HG03521 (cell line): ENCODE measurements at regions not wholly inside any gene's neighbourhood (a gene's known extent, or its start where the extent isn't known, plus 50 kb on each side); places are given as distances from the start of the nearest gene placed in this dataset.

Source experiments
- ATAC-seq: cut with Tn5 transposase; IDR thresholded peaks from one replicate; pipeline ENCODE4 v1.9.1; 2021; ENCODE audit warnings: mild to moderate bottlenecking, moderate library complexity; ENCODE audit not compliant: unreplicated experiment

DNA sequence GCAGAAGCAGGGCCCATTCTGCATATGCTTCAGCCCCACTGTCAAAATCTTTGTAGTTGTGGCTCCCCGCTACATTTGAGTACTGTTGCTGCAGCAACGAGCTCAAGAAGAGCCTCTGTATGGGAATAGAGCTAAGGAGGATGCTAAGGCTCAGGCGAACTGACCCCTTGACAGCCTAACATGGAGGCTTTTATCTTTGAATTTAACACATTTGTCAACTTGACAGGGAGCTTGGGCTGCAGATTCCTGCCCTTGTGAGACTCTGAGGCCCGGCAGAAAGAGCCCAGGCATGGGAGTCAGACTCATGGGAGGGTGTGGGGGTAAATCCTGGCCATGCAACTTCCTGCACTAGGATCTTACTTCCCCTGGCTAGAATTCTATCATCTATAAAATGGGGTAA lies 278.7 kb upstream of the CITED2 start:
- ATAC-seq: no peak

GRCh38 chr6:139650941-139651340 lies 276.5 kb upstream of the CITED2 start:
- ATAC-seq: no peak

- ATAC-seq: no peak
These were observed 275.3 kb upstream of the CITED2 start for GRCh38 chr6:139649732-139650131.

DNA sequence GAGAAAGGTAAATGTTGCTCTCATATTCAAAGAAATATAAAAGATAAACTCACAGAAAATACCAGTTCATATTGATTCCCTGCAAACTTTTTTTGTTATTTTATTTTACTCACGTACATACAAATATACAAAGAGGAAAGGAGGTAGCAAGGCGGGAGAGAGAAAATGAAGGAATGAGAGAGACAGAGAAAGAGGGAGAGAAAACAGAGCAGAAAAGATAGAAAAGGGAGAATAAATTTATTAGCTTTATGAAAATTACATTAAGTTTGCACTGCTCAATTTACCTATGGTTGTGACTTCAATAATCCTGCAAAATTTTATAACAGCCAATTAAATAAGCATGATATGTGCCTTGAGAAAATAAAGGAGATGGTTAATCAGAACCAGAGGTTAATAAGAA lies 274.7 kb upstream of the CITED2 start:
- no peak for ATAC-seq

DNA sequence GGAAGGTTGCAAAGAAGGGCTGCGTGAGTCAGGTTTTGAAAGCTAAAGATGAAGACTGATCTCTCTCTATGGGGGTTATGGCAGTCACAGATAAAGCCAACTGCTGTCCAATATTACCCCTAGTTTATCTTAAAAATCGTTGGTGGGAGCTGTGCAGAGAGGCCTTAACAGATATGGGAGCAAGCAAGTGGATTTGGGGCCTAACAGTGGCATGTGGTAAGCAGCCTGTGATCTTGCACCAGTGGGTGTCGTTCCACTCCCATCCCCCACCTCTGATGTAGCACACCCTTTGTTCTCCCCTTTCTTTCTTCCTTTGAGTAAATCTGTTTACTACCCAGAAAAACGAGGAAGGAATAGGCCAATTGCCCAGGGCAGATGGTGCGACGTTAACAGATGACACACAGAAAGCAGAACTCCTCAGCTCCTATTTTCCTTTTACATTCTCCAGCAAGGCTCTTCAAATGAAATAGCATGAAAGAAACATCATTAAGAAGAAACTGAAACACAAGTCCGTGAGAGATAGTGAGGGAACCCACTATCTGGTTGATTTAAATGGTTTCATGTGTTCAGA lies 274.1 kb upstream of the CITED2 start:
- ATAC-seq: no peak

DNA sequence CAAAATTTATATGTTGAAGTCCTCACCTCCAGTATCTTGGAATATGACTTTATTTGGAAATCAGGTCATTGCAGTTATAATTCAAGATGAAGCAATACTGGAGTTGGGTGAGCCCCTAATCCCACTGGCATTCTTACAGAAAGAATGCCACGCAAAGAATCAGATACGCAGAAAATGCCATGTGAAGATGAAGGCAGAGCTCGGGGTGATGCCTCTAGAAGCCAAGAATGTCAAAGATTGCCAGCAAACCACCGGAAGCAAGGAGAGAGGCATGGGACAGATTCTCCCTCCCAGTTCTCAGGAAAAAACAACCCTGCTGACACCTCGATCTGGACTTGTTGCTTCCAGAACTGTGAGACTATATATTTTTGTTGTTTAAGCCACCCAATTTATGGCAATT lies 273.4 kb upstream of the CITED2 start:
- ATAC-seq: no peak

GRCh38 chr6:139647016-139647415 lies 272.6 kb upstream of the CITED2 start:
- ATAC-seq: no peak

GRCh38 chr6:139644821-139645220 lies 270.4 kb upstream of the CITED2 start:
- no peak for ATAC-seq

DNA sequence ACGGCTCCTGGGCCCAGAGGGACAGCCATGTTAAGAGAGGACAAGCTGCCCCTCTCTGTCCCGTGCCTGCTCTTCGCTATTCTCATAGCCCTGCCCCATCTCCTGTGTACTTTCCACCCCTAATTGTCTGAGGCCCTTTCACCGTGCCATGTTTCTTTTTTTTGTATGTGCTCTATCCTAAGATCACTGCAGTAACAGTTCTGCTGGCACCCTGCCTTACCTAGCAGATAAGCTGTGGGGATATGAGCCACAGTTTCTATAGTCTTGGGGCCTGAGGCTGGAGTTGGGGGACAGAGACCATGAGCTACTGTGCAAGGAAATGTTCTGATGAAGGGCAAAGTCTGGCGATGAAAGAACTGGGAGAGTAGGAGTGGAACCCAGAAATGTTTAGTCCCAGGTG lies 269.5 kb upstream of the CITED2 start:
- no peak for ATAC-seq

- ATAC-seq: no peak
These were observed 267.9 kb upstream of the CITED2 start for GRCh38 chr6:139642346-139642745.

DNA sequence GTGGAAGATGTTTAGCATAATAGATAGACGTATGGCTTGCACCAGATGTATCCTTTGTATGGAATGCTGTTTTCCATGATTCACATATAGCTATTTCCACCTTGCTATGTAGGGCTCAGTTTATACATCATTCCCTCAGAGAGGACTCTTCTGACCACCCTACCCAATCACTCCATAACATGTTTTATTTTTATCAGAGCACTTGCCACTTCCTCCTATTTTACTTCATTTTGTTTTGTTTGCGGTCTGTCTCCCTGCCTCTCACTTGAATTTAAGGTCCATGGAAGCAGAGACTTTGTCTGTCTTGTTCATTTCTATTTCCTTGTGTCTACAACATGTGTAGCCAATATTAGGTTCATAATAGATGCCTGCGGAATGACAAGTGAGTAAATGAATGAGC lies 266.9 kb upstream of the CITED2 start:
- ATAC-seq: no peak

GRCh38 chr6:139640921-139641320 lies 266.5 kb upstream of the CITED2 start:
- no peak for ATAC-seq

- ATAC-seq: peak; percentile 86
These were observed 266.0 kb upstream of the CITED2 start for GRCh38 chr6:139640448-139640847.

DNA sequence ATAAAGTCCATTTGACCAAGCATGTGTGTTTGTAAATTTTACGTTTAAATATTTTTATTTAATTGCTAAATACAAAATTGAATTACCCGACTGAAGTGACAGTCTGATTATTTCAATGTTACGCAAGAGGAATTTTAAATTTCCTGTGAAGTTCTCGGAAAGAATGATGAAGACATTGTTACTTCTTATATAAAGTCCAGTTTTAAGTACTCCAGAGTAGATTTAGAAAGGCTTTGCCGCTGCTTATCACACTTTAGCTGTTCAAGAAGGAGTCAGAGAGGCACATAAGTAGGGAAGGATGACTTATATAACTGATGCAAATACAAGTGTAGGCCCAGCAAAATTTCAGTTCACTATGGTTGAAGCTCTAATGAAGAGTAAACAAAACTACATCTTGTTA lies 265.1 kb upstream of the CITED2 start:
- no peak for ATAC-seq

- ATAC-seq: no peak
These were observed 263.9 kb upstream of the CITED2 start for GRCh38 chr6:139638179-139638941.

- no peak for ATAC-seq
These were observed 263.3 kb upstream of the CITED2 start for GRCh38 chr6:139637766-139638165.

DNA sequence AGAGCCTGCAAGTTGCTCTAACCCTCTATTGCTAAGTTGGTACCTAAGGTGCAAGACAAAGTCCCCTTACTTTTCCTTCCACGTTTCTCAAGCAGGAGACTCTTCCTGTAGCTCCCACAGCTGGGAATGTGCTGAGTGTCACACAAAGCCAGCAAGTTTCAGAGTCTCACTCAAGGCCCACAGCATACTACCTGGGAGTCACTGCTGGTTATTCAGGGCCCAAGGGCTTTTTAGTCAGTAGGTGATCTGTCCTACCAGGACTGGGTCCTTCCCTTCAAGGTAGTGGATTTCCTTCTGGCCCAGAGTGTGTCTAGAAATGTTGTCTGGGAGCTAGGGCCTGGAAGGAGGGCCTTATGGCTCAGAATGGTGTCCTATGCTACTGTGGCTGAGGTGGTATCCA lies 261.9 kb upstream of the CITED2 start:
- ATAC-seq: no peak

DNA sequence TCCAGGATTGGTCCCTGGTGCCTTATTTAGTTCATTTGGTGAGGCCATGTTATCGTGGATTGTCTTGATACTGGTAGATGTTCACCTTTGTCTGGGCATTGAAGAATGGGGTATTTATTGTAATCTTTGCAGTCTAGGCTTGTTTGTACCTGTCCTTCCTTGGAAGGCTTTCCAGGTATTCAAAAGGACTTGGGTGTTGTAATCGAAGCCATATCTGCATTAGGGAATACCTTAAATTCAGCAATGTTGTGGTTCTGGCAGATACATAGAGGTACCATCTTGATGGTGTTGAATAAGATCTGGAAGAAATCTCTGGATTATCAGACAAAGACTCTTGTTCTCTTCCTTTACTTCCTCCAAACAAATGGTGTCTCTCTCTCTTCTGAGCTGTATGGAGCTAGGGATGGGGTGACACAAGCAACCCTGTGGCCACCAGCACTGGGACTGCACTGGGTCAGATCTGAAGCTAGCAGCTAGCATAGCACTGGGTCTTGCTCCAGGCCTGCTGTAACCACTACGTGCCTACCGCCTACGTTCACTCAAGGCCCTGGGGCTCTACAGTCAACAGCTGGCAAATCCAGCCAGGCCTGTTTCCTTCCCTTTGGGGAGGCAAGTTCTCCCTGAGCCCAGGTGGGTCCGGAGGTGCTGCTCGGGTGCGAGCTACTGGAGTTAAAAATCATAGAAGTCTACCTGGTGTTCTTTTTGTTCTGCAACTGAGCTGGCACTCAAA lies 261.1 kb upstream of the CITED2 start:
- ATAC-seq: no peak

DNA sequence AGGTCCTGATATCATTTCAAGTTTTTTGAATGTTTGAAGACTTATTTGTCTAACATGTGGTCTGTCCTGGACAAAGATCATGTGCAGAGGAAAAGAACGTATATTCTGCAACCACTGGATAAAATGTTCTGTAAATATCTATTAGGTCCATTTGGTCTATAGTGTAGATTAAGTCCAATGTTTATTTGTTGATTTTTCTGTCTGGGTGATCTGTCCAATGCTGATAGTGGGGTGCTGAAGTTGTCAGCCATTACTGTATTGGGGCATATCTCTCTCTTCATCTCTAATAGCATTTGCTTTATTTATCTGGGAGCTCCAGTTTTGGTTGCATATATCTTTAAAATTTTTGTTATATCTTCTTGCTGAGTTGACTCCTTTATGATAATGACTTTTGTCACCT lies 258.4 kb upstream of the CITED2 start:
- no peak for ATAC-seq

GRCh38 chr6:139628270-139628669 lies 253.8 kb upstream of the CITED2 start:
- ATAC-seq: no peak

DNA sequence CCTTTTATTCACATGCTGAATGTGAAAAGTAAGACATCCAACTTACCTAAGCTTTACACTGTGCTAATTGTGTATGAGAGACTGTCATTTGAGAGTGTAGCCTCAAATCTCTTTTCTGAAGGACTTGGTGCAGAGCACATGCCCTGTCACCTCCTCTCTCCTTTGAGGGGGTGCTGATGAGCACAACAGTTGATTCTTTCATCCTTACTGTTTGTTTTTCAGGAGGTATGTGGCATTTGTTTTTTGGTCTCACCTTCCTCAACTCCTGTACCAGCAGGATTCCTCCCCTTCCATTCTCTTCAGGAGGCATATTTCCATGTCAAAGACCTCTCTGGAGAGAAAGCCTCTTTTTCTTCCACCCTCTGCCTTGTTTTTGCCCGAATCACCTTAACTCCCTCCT lies 252.6 kb upstream of the CITED2 start:
- no peak for ATAC-seq
